ENCODE measurements at regions not wholly inside any gene's neighbourhood (a gene's known extent, or its start where the extent isn't known, plus 50 kb on each side); places are given as distances from the start of the nearest gene placed in this dataset.

- Histone ChIP-seq H4K20me1 (ENCODE audit: insufficient read depth, low read length, poor library complexity, severe bottlenecking) (no peaks in the 10 kb centered on the region), H3K4me3 (ENCODE audit: low read length, poor library complexity, severe bottlenecking) (no peak overlapping the region), H3K9ac (ENCODE audit: low read depth, low read length, poor library complexity, severe bottlenecking) (no peak overlapping the region), H3K4me2 (ENCODE audit: low read depth, low read length, poor library complexity, severe bottlenecking) (no peak overlapping the region), H3K79me2 (ENCODE audit: insufficient read depth, low read length) (no peaks in the 10 kb centered on the region), H3K4me1 (ENCODE audit: insufficient read depth, low read length, poor library complexity, severe bottlenecking) (no peaks in the 10 kb centered on the region), H3K27me3 (ENCODE audit: insufficient read depth, low read length, poor library complexity, severe bottlenecking) (no peaks in the 10 kb centered on the region), H3K9me3 (ENCODE audit: insufficient read depth, low read depth, low read length) (no peaks in the 10 kb centered on the region), H3K36me3 (ENCODE audit: insufficient read depth, low read length) (no peaks in the 10 kb centered on the region), H2AFZ (ENCODE audit: low read length) (no peak overlapping the region), H3K9me2 (replicated peaks; ENCODE audit: low read depth, low read length) (no peaks in the 10 kb centered on the region), H3F3A (ENCODE audit: low read depth) (no peaks in the 10 kb centered on the region)
- TF ChIP-seq EZH2phosphoT487 (IDR thresholded peaks at IDR 0.05; ENCODE audit: borderline replicate concordance), result no peak
These were observed 306.7 kb downstream of the PIK3C3 start for GRCh38 chr18:42261731-42262130.

DNA sequence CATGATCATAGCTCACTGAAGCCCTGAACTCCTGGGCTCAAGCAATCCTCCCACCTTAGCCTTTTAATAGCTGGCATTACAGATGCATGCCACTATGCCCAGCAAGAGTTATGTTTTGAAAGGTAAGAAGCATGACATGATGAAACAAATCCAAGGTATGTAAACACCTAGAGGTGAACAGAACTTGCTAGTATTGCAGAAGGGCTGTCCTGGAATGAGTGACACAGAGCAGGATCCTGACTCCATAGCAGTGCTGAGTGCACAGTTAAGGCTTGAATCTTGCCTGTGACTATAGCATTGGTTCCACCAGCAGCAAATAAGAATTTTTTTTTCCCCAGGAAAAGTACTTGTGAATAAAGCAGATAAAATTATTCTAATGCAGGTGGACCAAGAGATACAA lies 309.5 kb downstream of the PIK3C3 start:
- no peaks in the 10 kb centered on the region for H3F3A ChIP-seq (ENCODE audit: low read depth)
- no peaks in the 10 kb centered on the region for H3K4me1 ChIP-seq (ENCODE audit: insufficient read depth, low read length, poor library complexity, severe bottlenecking)
- no peak overlapping the region for H3K4me3 ChIP-seq (ENCODE audit: low read length, poor library complexity, severe bottlenecking)
- no peak overlapping the region for H2AFZ ChIP-seq (ENCODE audit: low read length)
- no peaks in the 10 kb centered on the region for H3K79me2 ChIP-seq (ENCODE audit: insufficient read depth, low read length)
- H3K9me3 ChIP-seq (ENCODE audit: insufficient read depth, low read depth, low read length), result no peaks in the 10 kb centered on the region
- H3K4me2 ChIP-seq (ENCODE audit: low read depth, low read length, poor library complexity, severe bottlenecking), result no peak overlapping the region
- H3K9me2 ChIP-seq (replicated peaks; ENCODE audit: low read depth, low read length), result no peaks in the 10 kb centered on the region
- no peak overlapping the region for H3K9ac ChIP-seq (ENCODE audit: low read depth, low read length, poor library complexity, severe bottlenecking)
- H4K20me1 ChIP-seq (ENCODE audit: insufficient read depth, low read length, poor library complexity, severe bottlenecking), result no peaks in the 10 kb centered on the region
- H3K27me3 ChIP-seq (ENCODE audit: insufficient read depth, low read length, poor library complexity, severe bottlenecking), result no peaks in the 10 kb centered on the region
- H3K36me3 ChIP-seq (ENCODE audit: insufficient read depth, low read length), result no peaks in the 10 kb centered on the region
- TF ChIP-seq EZH2phosphoT487 (IDR thresholded peaks at IDR 0.05; ENCODE audit: borderline replicate concordance), result no peak
- TF ChIP-seq, protein P1, sequence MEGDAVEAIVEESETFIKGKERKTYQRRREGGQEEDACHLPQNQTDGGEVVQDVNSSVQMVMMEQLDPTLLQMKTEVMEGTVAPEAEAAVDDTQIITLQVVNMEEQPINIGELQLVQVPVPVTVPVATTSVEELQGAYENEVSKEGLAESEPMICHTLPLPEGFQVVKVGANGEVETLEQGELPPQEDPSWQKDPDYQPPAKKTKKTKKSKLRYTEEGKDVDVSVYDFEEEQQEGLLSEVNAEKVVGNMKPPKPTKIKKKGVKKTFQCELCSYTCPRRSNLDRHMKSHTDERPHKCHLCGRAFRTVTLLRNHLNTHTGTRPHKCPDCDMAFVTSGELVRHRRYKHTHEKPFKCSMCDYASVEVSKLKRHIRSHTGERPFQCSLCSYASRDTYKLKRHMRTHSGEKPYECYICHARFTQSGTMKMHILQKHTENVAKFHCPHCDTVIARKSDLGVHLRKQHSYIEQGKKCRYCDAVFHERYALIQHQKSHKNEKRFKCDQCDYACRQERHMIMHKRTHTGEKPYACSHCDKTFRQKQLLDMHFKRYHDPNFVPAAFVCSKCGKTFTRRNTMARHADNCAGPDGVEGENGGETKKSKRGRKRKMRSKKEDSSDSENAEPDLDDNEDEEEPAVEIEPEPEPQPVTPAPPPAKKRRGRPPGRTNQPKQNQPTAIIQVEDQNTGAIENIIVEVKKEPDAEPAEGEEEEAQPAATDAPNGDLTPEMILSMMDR (conservative IDR thresholded peaks at IDR 0.05; ENCODE audit: low read length), result no peak

- Histone ChIP-seq H3K4me2 (ENCODE audit: low read depth, low read length, poor library complexity, severe bottlenecking) (no peak overlapping the region), H3F3A (ENCODE audit: low read depth) (no peaks in the 10 kb centered on the region), H2AFZ (ENCODE audit: low read length) (no peak overlapping the region), H3K4me1 (ENCODE audit: insufficient read depth, low read length, poor library complexity, severe bottlenecking) (no peaks in the 10 kb centered on the region), H3K4me3 (ENCODE audit: low read length, poor library complexity, severe bottlenecking) (no peak overlapping the region), H3K36me3 (ENCODE audit: insufficient read depth, low read length) (no peaks in the 10 kb centered on the region), H3K79me2 (ENCODE audit: insufficient read depth, low read length) (no peaks in the 10 kb centered on the region), H3K9ac (ENCODE audit: low read depth, low read length, poor library complexity, severe bottlenecking) (no peak overlapping the region), H3K9me2 (replicated peaks; ENCODE audit: low read depth, low read length) (no peaks in the 10 kb centered on the region), H3K27me3 (ENCODE audit: insufficient read depth, low read length, poor library complexity, severe bottlenecking) (no peaks in the 10 kb centered on the region), H3K9me3 (ENCODE audit: insufficient read depth, low read depth, low read length) (no peaks in the 10 kb centered on the region), H4K20me1 (ENCODE audit: insufficient read depth, low read length, poor library complexity, severe bottlenecking) (no peaks in the 10 kb centered on the region)
- TF ChIP-seq, protein P1 (conservative IDR thresholded peaks at IDR 0.05; ENCODE audit: low read length), result no peak
- TF ChIP-seq EZH2phosphoT487 (IDR thresholded peaks at IDR 0.05; ENCODE audit: borderline replicate concordance), result no peak
These were observed 313.2 kb downstream of the PIK3C3 start for GRCh38 chr18:42268186-42268725.

DNA sequence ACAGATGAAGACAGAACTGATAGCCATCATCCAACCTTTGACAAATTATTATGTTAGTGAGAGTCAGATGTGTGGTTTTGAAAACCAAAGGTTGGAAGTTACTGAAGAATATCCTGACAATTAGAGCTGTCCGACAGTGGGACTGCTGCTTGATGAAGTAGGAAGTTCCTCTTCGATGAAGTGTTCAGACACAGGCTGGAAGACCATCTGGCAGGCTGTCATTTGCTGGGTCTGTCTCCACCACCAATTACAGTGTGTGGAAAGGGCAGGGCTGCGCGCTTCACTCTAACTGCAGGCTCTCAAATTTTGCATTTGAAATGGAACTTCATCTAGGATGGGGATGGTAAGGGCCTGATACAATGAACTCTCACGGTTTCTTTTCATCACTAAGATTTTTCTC lies 313.8 kb downstream of the PIK3C3 start:
- no peak overlapping the region for H3K4me3 ChIP-seq (ENCODE audit: low read length, poor library complexity, severe bottlenecking)
- no peaks in the 10 kb centered on the region for H3K9me3 ChIP-seq (ENCODE audit: insufficient read depth, low read depth, low read length)
- no peaks in the 10 kb centered on the region for H3K79me2 ChIP-seq (ENCODE audit: insufficient read depth, low read length)
- H3K9ac ChIP-seq (ENCODE audit: low read depth, low read length, poor library complexity, severe bottlenecking), result no peak overlapping the region
- H3K4me2 ChIP-seq (ENCODE audit: low read depth, low read length, poor library complexity, severe bottlenecking), result no peak overlapping the region
- TF ChIP-seq, protein P1 (conservative IDR thresholded peaks at IDR 0.05; ENCODE audit: low read length), result no peak
- TF ChIP-seq EZH2phosphoT487 (IDR thresholded peaks at IDR 0.05; ENCODE audit: borderline replicate concordance), result no peak
- no peaks in the 10 kb centered on the region for H3K36me3 ChIP-seq (ENCODE audit: insufficient read depth, low read length)
- H4K20me1 ChIP-seq (ENCODE audit: insufficient read depth, low read length, poor library complexity, severe bottlenecking), result no peaks in the 10 kb centered on the region
- H3K27me3 ChIP-seq (ENCODE audit: insufficient read depth, low read length, poor library complexity, severe bottlenecking), result no peaks in the 10 kb centered on the region
- H2AFZ ChIP-seq (ENCODE audit: low read length), result no peak overlapping the region
- H3F3A ChIP-seq (ENCODE audit: low read depth), result no peaks in the 10 kb centered on the region
- H3K9me2 ChIP-seq (replicated peaks; ENCODE audit: low read depth, low read length), result no peaks in the 10 kb centered on the region
- no peaks in the 10 kb centered on the region for H3K4me1 ChIP-seq (ENCODE audit: insufficient read depth, low read length, poor library complexity, severe bottlenecking)
